IgD-negative memory B cell (primary cell): ENCODE measurements at regions not wholly inside any gene's neighbourhood (a gene's known extent, or its start where the extent isn't known, plus 50 kb on each side); places are given as distances from the start of the nearest gene placed in this dataset.
"Not testable (repeated sequence)": the region's sequence is repeated elsewhere in the genome, so short reads cannot be mapped to it uniquely, and the experiment has no call there.

Experiments
- H3K27ac Mint-ChIP-seq, 3 donors: one replicate each; pipeline ENCODE4 v1.8.0; 2020 to 2022; ENCODE audit warnings: mild to moderate bottlenecking in 3 of 3, mixed read lengths in 3 of 3, moderate library complexity in 1 of 3
- H3K27me3 Mint-ChIP-seq: one replicate; pipeline ENCODE4 v1.8.0; 2021; ENCODE audit warnings: mixed read lengths
- H3K36me3 Mint-ChIP-seq: one replicate; pipeline ENCODE4 v1.8.0; 2020; ENCODE audit warnings: mild to moderate bottlenecking, mixed read lengths
- H3K4me1 Mint-ChIP-seq, 3 donors: one replicate each; pipeline ENCODE4 v1.8.0; 2020 to 2022; ENCODE audit warnings: mixed read lengths in 3 of 3, mild to moderate bottlenecking in 1 of 3
- H3K4me3 Mint-ChIP-seq, 4 donors: one replicate each; pipeline ENCODE4 v1.8.0; 2020 to 2022; ENCODE audit warnings: mild to moderate bottlenecking in 4 of 4, mixed read lengths in 4 of 4, moderate library complexity in 3 of 4
- H3K9me3 Mint-ChIP-seq, 3 donors: one replicate each; pipeline ENCODE4 v1.8.0; 2020 to 2021; ENCODE audit warnings: mixed read lengths in 3 of 3, mild to moderate bottlenecking in 1 of 3

DNA sequence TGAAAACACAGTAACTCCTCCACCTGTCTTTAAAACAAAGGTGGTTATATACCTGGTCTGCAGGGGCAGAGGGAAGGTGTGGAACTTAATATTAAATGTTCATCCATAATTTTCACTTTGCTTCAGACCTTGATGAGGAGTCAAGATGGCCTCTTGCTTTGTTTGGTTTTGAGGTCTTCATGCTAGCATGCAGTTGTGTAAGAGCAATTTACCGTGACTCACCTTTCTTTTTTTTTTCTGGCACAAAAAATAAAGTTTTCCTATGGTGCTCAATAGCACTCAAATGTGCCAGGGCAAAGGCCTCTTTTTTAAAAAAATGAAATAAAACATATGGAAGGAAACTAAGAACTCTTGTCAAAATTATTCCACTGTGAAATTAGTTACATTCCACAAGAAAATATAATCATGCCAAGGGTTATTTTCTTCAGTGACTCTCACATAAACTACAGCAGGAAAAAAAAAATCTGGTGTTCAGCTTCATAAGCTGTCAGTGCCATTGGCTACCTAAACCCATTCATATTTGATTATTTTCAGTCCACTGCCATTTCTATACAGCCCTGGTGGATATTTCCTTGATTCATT, 128.2 kb downstream of the SLC7A11 start:
- Mint-ChIP-seq H3K4me3 (peak overlapping the region in 1 of 4 donors; percentile 15), H3K27me3 (no peaks in the 10 kb centered on the region), H3K36me3 (no peaks in the 10 kb centered on the region), H3K27ac (peak overlapping the region in 2 of 3 donors; percentile 8 to 25), H3K9me3 (no peaks in the 10 kb centered on the region), H3K4me1 (peaks cover 15 to 24% (median 17%) of the 10 kb centered on the region in 3 donors)

DNA sequence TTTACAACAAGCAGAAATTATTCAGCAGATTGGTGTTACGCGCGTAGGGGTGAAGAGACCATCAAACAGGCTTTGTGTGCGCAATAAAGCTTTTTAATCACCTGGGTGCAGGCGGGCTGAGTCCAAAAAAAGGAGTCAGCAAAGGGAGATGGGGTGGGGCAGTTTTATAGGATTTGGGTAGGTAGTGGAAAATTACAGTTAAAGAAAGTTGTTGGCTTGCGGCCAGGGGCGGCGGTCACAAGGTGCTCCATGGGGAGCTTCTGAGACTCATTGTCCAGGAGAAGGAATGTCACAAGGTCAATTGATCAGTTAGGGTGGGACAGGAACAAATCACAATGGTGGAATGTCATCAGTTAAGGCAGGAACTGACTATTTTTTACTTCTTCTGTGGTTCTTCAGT, 129.3 kb downstream of the SLC7A11 start:
- H3K27me3 Mint-ChIP-seq, H3K9me3 Mint-ChIP-seq, H3K4me3 Mint-ChIP-seq, H3K36me3 Mint-ChIP-seq, H3K27ac Mint-ChIP-seq: not testable (repeated sequence)
- peaks cover 15 to 24% (median 17%) of the 10 kb centered on the region in 3 donors for H3K4me1 Mint-ChIP-seq

DNA sequence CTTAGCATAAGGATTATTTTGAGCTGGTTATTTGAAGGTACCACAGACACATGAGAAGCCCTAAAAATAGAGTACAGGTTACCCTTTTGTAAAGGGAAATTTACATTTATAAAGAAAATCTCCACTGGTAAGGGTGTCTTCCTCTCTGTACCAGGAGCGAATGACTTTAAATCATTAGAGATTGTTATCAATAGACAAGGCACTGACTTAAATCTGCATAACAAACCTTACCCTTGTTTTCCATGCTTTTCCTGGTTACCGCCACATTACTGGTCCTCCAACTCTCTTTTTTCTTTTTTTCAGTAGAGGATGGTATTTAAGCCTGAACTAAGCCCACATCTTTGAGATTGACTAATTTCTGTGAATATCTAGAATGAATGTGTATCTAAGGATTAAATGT, 129.8 kb downstream of the SLC7A11 start:
- H3K4me1 Mint-ChIP-seq = peaks cover 15 to 24% (median 17%) of the 10 kb centered on the region in 3 donors
- H3K4me3 Mint-ChIP-seq = no peak overlapping the region
- H3K27ac Mint-ChIP-seq = no peak overlapping the region
- H3K36me3 Mint-ChIP-seq = no peaks in the 10 kb centered on the region
- no peaks in the 10 kb centered on the region for H3K27me3 Mint-ChIP-seq
- H3K9me3 Mint-ChIP-seq = no peaks in the 10 kb centered on the region

DNA sequence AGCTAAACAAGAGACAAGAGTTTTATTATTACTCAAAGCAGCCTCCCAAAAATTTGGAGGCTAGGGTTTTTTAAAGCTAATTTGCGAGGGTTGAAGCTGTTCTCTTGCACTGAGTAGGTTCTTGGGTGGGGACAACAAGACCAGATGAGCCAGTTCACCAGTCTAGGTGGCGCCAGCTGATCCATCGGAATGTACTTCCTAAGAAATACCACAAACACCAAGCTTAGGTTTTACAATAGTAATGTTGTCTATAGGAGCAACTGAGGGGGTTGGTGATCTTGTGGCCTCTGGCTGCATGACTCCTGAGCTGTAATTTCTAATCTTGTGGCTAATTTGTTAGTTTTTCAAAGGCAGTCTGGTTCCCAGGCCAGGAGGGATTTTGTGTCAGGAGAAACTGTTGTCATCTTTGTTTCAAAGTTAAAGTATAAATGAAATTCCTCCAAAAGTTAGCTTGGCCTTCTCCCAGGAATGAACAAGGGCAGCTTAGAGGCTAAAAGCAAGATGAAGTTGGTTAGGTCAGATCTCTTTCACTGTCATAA, 130.6 kb downstream of the SLC7A11 start:
- Mint-ChIP-seq H3K36me3 (no peaks in the 10 kb centered on the region), H3K27ac (no peak overlapping the region), H3K9me3 (no peaks in the 10 kb centered on the region), H3K4me1 (peaks cover 15 to 24% (median 17%) of the 10 kb centered on the region in 3 donors), H3K4me3 (no peak overlapping the region), H3K27me3 (no peaks in the 10 kb centered on the region)

DNA sequence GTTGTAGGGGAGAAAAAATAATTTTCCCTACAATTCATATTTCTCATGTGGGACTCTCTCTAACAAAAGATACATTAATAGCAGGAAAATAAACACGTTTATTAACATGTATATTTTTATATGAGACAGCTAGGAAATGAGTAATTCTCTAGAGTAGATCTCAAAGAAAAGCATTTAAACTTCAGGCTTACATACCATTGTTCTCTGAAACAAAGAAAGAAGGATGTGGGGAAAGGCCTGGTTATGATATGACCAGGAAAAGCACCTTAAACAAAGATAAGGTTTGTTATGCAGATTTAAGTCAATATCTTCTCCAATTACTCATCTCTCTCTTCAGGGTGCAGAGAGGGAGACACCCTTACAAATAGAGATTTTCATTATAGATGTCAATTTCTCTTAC, 131.3 kb downstream of the SLC7A11 start:
- Mint-ChIP-seq H3K4me1 (peaks cover 15 to 24% (median 17%) of the 10 kb centered on the region in 3 donors), H3K4me3 (no peak overlapping the region), H3K36me3 (no peaks in the 10 kb centered on the region), H3K9me3 (no peaks in the 10 kb centered on the region), H3K27me3 (no peaks in the 10 kb centered on the region), H3K27ac (no peak overlapping the region)

DNA sequence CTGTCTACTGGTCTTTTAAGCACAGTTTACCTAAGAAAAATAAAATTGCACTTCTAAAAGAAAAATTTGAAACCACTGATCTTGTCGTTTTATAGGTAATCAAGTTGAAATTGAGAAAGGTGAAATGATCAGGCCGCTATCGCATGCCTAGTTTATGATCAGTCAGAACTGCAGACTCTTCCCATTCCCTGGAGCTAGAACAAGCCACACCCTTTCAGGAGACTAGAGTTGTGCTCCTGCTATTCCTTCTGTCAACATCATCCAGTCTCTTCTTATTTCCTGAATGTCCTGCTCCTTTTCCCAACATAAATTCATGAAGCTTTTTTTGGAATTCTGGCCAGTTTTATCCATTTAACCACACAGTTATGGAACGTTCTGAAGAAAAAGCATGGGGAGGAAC, 135.1 kb downstream of the SLC7A11 start:
- Mint-ChIP-seq H3K4me3 (no peak overlapping the region), H3K36me3 (no peaks in the 10 kb centered on the region), H3K4me1 (no peaks in the 10 kb centered on the region), H3K9me3 (no peaks in the 10 kb centered on the region), H3K27ac (no peak overlapping the region), H3K27me3 (peaks cover 5% of the 10 kb centered on the region)

DNA sequence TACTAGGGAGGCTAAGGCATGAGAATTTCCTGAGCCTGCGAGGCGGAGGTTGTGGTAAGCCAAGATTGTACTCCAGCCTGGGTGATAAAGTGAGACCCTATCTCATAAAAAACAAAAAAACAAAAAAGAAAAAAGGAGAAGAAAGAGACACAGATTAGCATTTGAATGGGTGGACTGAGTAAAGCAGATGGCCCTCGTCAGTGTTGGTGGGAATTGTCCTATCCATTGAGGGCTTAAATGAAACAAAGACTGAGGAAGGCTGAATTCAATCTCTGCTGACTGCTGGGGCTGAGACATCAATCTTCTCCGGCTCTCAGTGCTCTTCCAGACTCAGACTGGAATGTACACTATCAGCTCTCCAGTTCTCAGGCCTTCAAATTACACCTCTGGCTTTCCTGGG, 136.8 kb downstream of the SLC7A11 start:
- Mint-ChIP-seq H3K4me1 (no peaks in the 10 kb centered on the region), H3K4me3 (no peak overlapping the region), H3K36me3 (no peaks in the 10 kb centered on the region), H3K27me3 (peaks cover 5% of the 10 kb centered on the region), H3K9me3 (no peaks in the 10 kb centered on the region), H3K27ac (no peak overlapping the region)

DNA sequence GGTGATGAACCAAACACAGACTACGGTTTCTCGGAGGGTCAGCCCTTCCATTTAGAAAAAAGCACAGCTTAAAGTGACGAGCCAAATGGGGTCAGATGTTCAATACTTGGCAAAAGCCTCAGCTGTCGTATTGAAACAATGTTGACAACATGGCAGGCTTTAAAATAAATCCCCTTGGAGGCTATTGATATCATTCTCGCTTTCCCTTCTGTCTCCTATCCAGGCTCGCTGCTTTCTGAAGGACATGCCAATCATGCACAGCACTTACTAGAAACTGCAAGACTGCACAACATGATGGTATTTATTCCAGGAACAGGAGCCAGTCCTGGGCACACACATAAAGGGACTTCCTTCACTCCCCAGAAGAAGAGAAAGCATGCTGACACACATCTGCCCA, 137.9 kb downstream of the SLC7A11 start:
- no peaks in the 10 kb centered on the region for H3K4me1 Mint-ChIP-seq
- no peak overlapping the region for H3K27ac Mint-ChIP-seq
- no peaks in the 10 kb centered on the region for H3K9me3 Mint-ChIP-seq
- no peaks in the 10 kb centered on the region for H3K36me3 Mint-ChIP-seq
- H3K4me3 Mint-ChIP-seq = no peak overlapping the region
- peaks cover 5% of the 10 kb centered on the region for H3K27me3 Mint-ChIP-seq

DNA sequence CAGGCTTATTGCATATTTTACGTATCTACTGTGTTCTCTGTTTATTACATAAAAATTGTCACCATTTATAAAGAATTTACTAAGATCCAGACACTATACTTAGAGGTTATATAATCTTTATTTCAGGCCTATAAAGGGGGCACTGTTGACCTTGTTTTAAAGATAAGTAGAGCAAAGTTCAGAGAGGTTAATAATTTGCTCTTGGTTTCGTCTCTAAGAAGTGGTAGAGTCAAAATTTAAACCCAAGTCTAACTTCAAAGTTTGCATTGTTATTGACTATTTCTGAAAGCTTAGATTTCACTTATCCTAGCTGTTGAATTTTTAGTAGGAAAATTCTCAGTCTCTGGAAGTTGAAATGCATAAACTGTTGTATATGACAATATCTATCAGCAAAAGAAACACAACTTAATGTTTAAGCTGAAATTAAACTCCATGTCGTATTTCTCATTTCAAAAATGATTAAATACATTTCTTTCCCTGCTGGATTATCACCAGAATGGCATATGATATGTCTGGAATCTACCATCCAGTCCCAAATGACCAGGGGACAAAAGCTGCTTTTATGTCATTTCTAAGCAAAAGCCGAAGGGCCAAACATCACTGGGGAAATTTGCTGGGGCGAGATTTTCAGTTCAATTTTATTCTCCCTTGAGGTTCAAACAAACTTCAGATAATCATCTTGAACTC, 138.4 kb downstream of the SLC7A11 start:
- Mint-ChIP-seq H3K9me3 (no peaks in the 10 kb centered on the region), H3K27me3 (peaks cover 5% of the 10 kb centered on the region), H3K36me3 (no peaks in the 10 kb centered on the region), H3K4me3 (no peak overlapping the region), H3K27ac (no peak overlapping the region), H3K4me1 (no peaks in the 10 kb centered on the region)

DNA sequence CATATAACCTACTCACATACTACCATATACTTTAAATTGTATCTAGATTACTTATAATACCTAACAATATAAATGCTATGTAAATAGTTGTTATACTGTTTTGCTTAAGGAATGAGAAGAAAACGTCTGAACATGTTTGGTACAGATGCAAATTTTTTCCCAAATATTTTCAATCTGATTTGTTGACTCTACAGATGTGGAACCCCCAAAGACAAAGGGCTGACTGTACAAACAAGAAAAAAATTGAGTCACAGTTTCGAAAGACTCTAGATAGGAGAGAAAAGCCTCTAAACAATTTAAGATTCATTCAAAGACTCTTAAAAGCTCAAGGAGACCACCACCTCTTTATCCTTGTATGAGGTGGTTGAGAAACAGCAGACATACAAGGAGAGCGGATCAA, 142.8 kb downstream of the SLC7A11 start:
- no peaks in the 10 kb centered on the region for H3K9me3 Mint-ChIP-seq
- H3K36me3 Mint-ChIP-seq = no peaks in the 10 kb centered on the region
- peaks cover 6% of the 10 kb centered on the region for H3K27me3 Mint-ChIP-seq
- H3K27ac Mint-ChIP-seq = no peak overlapping the region
- H3K4me1 Mint-ChIP-seq = peaks cover 0 to 3% (median 0%) of the 10 kb centered on the region in 3 donors
- no peak overlapping the region for H3K4me3 Mint-ChIP-seq

DNA sequence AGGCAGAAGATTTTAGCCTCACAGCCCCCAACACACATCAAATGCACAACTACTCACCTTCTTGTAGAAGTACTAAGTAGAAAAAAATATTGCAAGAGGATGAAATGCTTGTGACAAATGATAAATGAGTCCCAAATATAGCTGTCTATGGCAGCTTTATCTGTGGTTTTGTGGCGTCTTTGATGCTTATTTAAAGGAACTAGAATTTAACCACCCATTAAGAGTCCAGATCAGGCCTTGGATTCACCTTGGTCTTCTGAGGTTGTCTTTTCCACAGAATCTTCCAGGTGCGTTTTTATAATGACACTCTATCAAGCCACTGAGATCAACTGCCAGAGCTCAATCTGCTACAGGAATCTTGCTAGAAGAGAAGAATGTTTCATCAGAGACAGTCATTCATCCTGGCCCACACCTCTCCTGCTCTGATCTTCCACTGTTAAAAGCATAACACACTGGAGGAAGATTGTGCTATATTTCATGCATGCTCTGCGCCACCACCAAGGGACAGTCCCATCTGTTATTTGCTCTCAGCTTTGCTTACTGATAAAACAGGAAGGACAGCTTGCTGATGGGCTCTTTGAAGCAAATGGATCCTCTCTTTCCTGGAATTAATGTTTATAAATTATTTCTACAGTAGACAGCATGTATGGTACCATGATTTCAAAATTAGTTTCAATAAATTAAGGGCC, 144.1 kb downstream of the SLC7A11 start:
- no peak overlapping the region for H3K4me3 Mint-ChIP-seq
- no peaks in the 10 kb centered on the region for H3K9me3 Mint-ChIP-seq
- peaks cover 0 to 3% (median 0%) of the 10 kb centered on the region in 3 donors for H3K4me1 Mint-ChIP-seq
- H3K27ac Mint-ChIP-seq = no peak overlapping the region
- no peaks in the 10 kb centered on the region for H3K36me3 Mint-ChIP-seq
- peaks cover 3% of the 10 kb centered on the region for H3K27me3 Mint-ChIP-seq

DNA sequence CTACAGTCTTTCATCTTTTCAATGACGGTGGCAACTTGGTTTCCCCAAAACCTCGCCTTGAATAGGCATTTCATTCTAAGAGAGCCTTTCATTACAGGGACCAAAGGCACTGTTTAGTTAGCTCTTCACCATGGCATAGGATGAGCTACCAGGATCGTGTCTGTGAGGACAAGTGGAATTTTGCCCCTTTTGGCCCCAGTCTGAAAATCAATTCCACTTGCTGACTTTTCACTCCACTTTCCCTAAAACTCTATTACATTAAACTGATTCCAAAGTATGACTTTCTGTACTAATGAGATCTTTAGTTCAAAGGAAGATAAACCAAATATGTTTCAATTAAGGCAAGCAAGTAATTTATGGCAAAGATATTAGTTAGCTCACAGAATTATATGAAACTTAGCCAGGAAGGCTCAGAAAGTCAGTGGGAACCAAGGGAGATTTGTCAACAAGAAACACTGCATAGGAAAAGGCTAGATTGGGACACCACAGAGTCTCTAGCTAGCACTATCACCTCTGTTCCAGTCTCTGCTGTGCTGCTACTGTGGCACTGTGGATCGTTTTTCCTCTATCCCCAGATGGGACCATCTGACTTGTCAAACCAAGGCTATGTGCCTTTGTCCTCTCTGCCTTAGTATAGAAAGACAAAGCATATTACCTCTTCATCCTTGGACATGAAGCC, 145.6 kb downstream of the SLC7A11 start:
- H3K4me3 Mint-ChIP-seq = no peak overlapping the region
- H3K27ac Mint-ChIP-seq = no peak overlapping the region
- H3K27me3 Mint-ChIP-seq = peaks cover 3% of the 10 kb centered on the region
- H3K9me3 Mint-ChIP-seq = no peaks in the 10 kb centered on the region
- H3K36me3 Mint-ChIP-seq = peaks cover 2% of the 10 kb centered on the region
- H3K4me1 Mint-ChIP-seq = peaks cover 0 to 3% (median 0%) of the 10 kb centered on the region in 3 donors

DNA sequence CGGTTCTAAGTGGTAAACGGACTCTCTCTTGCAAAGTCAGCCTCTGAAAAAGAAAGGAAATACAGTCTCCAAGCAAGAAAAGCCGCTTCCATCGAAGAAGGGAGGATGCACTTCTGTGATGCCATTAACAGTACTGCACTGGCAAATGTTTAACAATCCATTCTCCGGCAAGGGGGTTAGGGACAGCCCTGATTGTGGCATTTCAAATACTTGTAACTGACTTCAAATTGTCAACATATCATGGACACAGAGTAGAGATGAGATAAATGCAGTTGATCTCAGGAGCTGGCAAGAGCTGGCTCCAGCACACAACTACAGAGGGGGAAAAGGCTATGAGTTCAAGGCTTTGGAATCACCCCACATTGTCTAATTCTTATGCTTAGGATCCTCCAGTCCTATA, 146.8 kb downstream of the SLC7A11 start:
- Mint-ChIP-seq H3K27ac (no peak overlapping the region), H3K4me1 (peaks cover 0 to 3% (median under 1%) of the 10 kb centered on the region in 3 donors), H3K9me3 (no peaks in the 10 kb centered on the region), H3K36me3 (peaks cover 2% of the 10 kb centered on the region), H3K27me3 (peaks cover 3% of the 10 kb centered on the region), H3K4me3 (no peak overlapping the region)

DNA sequence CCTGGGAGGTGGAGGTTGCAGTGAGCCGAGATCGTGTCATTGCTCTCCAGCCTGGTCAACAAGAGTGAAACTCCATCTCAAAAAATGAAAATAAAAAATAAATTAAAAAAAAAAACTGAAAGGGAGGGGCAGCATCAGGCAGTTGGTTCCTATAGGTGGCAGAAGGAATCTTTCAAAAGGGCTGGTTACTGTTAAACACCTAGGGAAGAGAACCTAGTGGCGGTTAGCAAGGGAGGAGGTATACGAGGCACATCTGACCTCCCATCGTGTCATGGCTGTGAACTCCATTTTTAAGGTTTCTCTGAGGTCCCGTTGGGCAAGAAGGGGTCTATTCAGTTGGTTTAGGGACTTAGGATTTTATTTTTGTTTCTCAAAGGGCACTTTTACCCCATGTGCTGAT, 150.1 kb downstream of the SLC7A11 start:
- no peak overlapping the region for H3K4me3 Mint-ChIP-seq
- H3K27me3 Mint-ChIP-seq = peaks cover 3% of the 10 kb centered on the region
- no peak overlapping the region for H3K27ac Mint-ChIP-seq
- peaks cover 2% of the 10 kb centered on the region for H3K36me3 Mint-ChIP-seq
- peaks cover 0 to 3% (median 0%) of the 10 kb centered on the region in 3 donors for H3K4me1 Mint-ChIP-seq
- no peaks in the 10 kb centered on the region for H3K9me3 Mint-ChIP-seq
